HFF-Myc (cell line): ENCODE measurements at regions not wholly inside any gene's neighbourhood (a gene's known extent, or its start where the extent isn't known, plus 50 kb on each side); places are given as distances from the start of the nearest gene placed in this dataset.

ENCODE experiments used
- DNase-seq: peaks from one replicate; pipeline ENCODE4 v3.0.0-alpha.2; 2011; ENCODE audit warnings: low read depth; ENCODE audit errors: extremely low read depth
- H3K4me3 ChIP-seq: replicated peaks from 2 replicates; pipeline ENCODE4 v1.5.1; 2011; ENCODE audit warnings: low read depth, mild to moderate bottlenecking, control low read depth, low read length
- TF ChIP-seq, protein P1 (sequence below): IDR thresholded peaks from 2 replicates; pipeline ENCODE4 v1.5.1; 2012; ENCODE audit warnings: mild to moderate bottlenecking, low read depth, low read length, control low read depth; ENCODE audit errors: missing control alignments

GRCh38 chr1:186750257-186750656 is 70.0 kb upstream of the PTGS2 start:
- H3K4me3 ChIP-seq, result no peak overlapping the region
- no peak for DNase-seq
- TF ChIP-seq, protein P1, sequence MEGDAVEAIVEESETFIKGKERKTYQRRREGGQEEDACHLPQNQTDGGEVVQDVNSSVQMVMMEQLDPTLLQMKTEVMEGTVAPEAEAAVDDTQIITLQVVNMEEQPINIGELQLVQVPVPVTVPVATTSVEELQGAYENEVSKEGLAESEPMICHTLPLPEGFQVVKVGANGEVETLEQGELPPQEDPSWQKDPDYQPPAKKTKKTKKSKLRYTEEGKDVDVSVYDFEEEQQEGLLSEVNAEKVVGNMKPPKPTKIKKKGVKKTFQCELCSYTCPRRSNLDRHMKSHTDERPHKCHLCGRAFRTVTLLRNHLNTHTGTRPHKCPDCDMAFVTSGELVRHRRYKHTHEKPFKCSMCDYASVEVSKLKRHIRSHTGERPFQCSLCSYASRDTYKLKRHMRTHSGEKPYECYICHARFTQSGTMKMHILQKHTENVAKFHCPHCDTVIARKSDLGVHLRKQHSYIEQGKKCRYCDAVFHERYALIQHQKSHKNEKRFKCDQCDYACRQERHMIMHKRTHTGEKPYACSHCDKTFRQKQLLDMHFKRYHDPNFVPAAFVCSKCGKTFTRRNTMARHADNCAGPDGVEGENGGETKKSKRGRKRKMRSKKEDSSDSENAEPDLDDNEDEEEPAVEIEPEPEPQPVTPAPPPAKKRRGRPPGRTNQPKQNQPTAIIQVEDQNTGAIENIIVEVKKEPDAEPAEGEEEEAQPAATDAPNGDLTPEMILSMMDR, result no peak

GRCh38 chr1:186749820-186750219 is 69.6 kb upstream of the PTGS2 start:
- H3K4me3 ChIP-seq, result no peak overlapping the region
- no peak for DNase-seq
- TF ChIP-seq, protein P1, result no peak

- no peak for DNase-seq
- no peak overlapping the region for H3K4me3 ChIP-seq
- TF ChIP-seq, protein P1, result no peak
Measured at GRCh38 chr1:186747661-186748060, 67.4 kb upstream of the PTGS2 start.

- H3K4me3 ChIP-seq, result no peak overlapping the region
- TF ChIP-seq, protein P1, result no peak
- DNase-seq, result no peak
Measured at GRCh38 chr1:186745531-186746146, 65.4 kb upstream of the PTGS2 start.

- TF ChIP-seq, protein P1, result no peak
- H3K4me3 ChIP-seq, result no peak overlapping the region
- no peak for DNase-seq
Measured at GRCh38 chr1:186741640-186742039, 61.4 kb upstream of the PTGS2 start.

GRCh38 chr1:186740324-186740723 is 60.1 kb upstream of the PTGS2 start:
- DNase-seq, result no peak
- no peak overlapping the region for H3K4me3 ChIP-seq
- TF ChIP-seq, protein P1, result no peak

DNA sequence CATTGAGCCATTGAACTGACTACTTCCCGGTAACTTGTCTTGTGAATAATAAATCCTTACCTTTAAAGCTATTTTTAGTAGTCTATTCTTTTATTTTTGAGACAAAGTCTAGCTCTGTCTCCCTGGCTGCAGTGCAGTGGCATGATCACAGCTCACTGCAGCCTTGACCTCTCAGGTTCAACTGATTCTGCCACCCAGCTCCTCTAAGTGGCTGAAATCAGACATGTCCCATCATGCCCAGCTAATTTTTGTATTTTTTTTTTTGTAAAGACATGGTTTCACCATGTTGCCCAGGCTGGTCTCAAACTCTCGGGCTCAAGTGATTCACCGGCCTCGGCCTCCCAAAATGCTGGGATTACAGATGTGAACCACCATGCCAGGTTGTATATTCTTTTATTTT is 59.3 kb upstream of the PTGS2 start:
- H3K4me3 ChIP-seq, result no peak overlapping the region
- DNase-seq, result no peak
- TF ChIP-seq, protein P1, result no peak
